Dedifferentiated amniotic fluid mesenchymal stem cell (primary cell): ENCODE measurements at regions not wholly inside any gene's neighbourhood (a gene's known extent, or its start where the extent isn't known, plus 50 kb on each side); places are given as distances from the start of the nearest gene placed in this dataset.
"Not testable (repeated sequence)": the region's sequence is repeated elsewhere in the genome, so short reads cannot be mapped to it uniquely, and the experiment has no call there.

Experiments used
- DNase-seq: peaks from one replicate; pipeline ENCODE4 v3.0.0-alpha.2; 2016; ENCODE audit errors: extremely low spot score

GRCh38 chr10:11691319-11691755 is 50.8 kb upstream of the ECHDC3 start:
- no peak for DNase-seq

GRCh38 chr10:11689945-11690736 is 52.0 kb upstream of the ECHDC3 start:
- no peak for DNase-seq

- DNase-seq, result not testable (repeated sequence)
Measured at GRCh38 chr10:11688448-11688795, 53.8 kb upstream of the ECHDC3 start.

GRCh38 chr10:11687779-11688447 is 54.3 kb upstream of the ECHDC3 start:
- no peak for DNase-seq

- no peak for DNase-seq
Measured at GRCh38 chr10:11687357-11687771, 54.8 kb upstream of the ECHDC3 start.

GRCh38 chr10:11685787-11686218 is 56.4 kb upstream of the ECHDC3 start:
- DNase-seq, result no peak

- DNase-seq, result peak; percentile 48
Measured at GRCh38 chr10:11684717-11685645, 57.2 kb upstream of the ECHDC3 start.

GRCh38 chr10:11684341-11684716 is 57.9 kb upstream of the ECHDC3 start:
- DNase-seq, result not testable (repeated sequence)

- DNase-seq, result no peak
Measured at GRCh38 chr10:11683529-11684320, 58.5 kb upstream of the ECHDC3 start.

- no peak for DNase-seq
Measured at GRCh38 chr10:11682851-11683250, 59.3 kb upstream of the ECHDC3 start.

- no peak for DNase-seq
Measured at GRCh38 chr10:11682267-11682683, 59.9 kb upstream of the ECHDC3 start.

GRCh38 chr10:11680496-11680895 is 61.7 kb upstream of the ECHDC3 start:
- DNase-seq, result no peak

GRCh38 chr10:11679946-11680345 is 62.2 kb upstream of the ECHDC3 start:
- no peak for DNase-seq

- no peak for DNase-seq
Measured at GRCh38 chr10:11678074-11678793, 63.9 kb upstream of the ECHDC3 start.

GRCh38 chr10:11677480-11677879 is 64.7 kb upstream of the ECHDC3 start:
- no peak for DNase-seq

- no peak for DNase-seq
Measured at GRCh38 chr10:11673346-11674280, 62.2 kb upstream of the USP6NL start.

- DNase-seq, result no peak
Measured at GRCh38 chr10:11672836-11673235, 61.4 kb upstream of the USP6NL start.

GRCh38 chr10:11670381-11670780 is 58.9 kb upstream of the USP6NL start:
- DNase-seq, result no peak

GRCh38 chr10:11668847-11669610 is 57.6 kb upstream of the USP6NL start:
- DNase-seq, result no peak
